GM18511 (cell line): ENCODE measurements at regions not wholly inside any gene's neighbourhood (a gene's known extent, or its start where the extent isn't known, plus 50 kb on each side); places are given as distances from the start of the nearest gene placed in this dataset.
"Not testable (repeated sequence)": the region's sequence is repeated elsewhere in the genome, so short reads cannot be mapped to it uniquely, and the experiment has no call there.

ENCODE experiments used
- ATAC-seq: cut with Tn5 transposase; IDR thresholded peaks from one replicate; pipeline ENCODE4 v1.9.1; 2021; ENCODE audit warnings: mild to moderate bottlenecking, moderate library complexity; ENCODE audit not compliant: unreplicated experiment

GRCh38 chrX:22526339-22526738, 253.6 kb downstream of the CBLL2 start:
- peak; percentile 99 for ATAC-seq

GRCh38 chrX:22527302-22527701, 254.6 kb downstream of the CBLL2 start:
- ATAC-seq = no peak

GRCh38 chrX:22533898-22534297, 261.2 kb downstream of the CBLL2 start:
- ATAC-seq = no peak

- no peak for ATAC-seq
These were observed 261.9 kb downstream of the CBLL2 start for GRCh38 chrX:22534643-22535042.

- ATAC-seq = no peak
These were observed 264.1 kb downstream of the CBLL2 start for GRCh38 chrX:22536746-22537304.

- no peak for ATAC-seq
These were observed 265.9 kb downstream of the CBLL2 start for GRCh38 chrX:22538580-22538979.

GRCh38 chrX:22541926-22542325, 269.2 kb downstream of the CBLL2 start:
- ATAC-seq = no peak

GRCh38 chrX:22542641-22543040, 269.9 kb downstream of the CBLL2 start:
- ATAC-seq = no peak

GRCh38 chrX:22559506-22559905, 286.8 kb downstream of the CBLL2 start:
- ATAC-seq = no peak

GRCh38 chrX:22575161-22575845, 302.6 kb downstream of the CBLL2 start:
- ATAC-seq = no peak

- no peak for ATAC-seq
These were observed 304.5 kb downstream of the CBLL2 start for GRCh38 chrX:22577181-22577580.

- no peak for ATAC-seq
These were observed 313.1 kb downstream of the CBLL2 start for GRCh38 chrX:22585831-22586230.

GRCh38 chrX:22589845-22590244, 317.1 kb downstream of the CBLL2 start:
- no peak for ATAC-seq

- ATAC-seq = no peak
These were observed 322.1 kb downstream of the CBLL2 start for GRCh38 chrX:22594766-22595165.

GRCh38 chrX:22603060-22603459, 330.3 kb downstream of the CBLL2 start:
- ATAC-seq = no peak

- not testable (repeated sequence) for ATAC-seq
These were observed 336.7 kb downstream of the CBLL2 start for GRCh38 chrX:22609452-22609851.

GRCh38 chrX:22616867-22617266, 344.2 kb downstream of the CBLL2 start:
- no peak for ATAC-seq

GRCh38 chrX:22627576-22627975, 354.9 kb downstream of the CBLL2 start:
- ATAC-seq = no peak

- ATAC-seq = no peak
These were observed 355.6 kb downstream of the CBLL2 start for GRCh38 chrX:22628275-22628674.

- ATAC-seq = no peak
These were observed 356.5 kb downstream of the CBLL2 start for GRCh38 chrX:22629105-22629725.

GRCh38 chrX:22634083-22634482, 361.4 kb downstream of the CBLL2 start:
- no peak for ATAC-seq

- no peak for ATAC-seq
These were observed 362.0 kb downstream of the CBLL2 start for GRCh38 chrX:22634751-22635150.
